ENCODE measurements at regions not wholly inside any gene's neighbourhood (a gene's known extent, or its start where the extent isn't known, plus 50 kb on each side); places are given as distances from the start of the nearest gene placed in this dataset.
"Not testable (repeated sequence)": the region's sequence is repeated elsewhere in the genome, so short reads cannot be mapped to it uniquely, and the experiment has no call there.

DNA sequence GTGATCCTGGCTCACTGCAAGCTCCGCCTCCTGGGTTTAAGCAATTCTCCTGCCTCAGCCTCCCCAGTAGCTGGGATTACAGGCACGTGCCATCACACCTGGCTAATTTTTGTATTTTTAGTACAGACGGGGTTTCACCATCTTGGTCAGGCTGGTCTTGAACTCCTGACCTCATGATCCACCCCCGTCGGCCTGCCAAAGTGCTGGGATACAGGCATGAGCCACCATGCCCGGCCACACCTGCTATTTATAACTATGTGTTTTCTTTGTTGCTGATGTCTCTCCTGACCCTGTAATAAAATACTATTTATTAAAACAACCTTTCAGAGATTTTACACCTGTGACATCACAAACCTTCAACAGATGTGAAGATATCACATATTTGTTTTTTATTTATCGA is 736.5 kb upstream of the PCDH15 start:
- TF ChIP-seq, protein P1, sequence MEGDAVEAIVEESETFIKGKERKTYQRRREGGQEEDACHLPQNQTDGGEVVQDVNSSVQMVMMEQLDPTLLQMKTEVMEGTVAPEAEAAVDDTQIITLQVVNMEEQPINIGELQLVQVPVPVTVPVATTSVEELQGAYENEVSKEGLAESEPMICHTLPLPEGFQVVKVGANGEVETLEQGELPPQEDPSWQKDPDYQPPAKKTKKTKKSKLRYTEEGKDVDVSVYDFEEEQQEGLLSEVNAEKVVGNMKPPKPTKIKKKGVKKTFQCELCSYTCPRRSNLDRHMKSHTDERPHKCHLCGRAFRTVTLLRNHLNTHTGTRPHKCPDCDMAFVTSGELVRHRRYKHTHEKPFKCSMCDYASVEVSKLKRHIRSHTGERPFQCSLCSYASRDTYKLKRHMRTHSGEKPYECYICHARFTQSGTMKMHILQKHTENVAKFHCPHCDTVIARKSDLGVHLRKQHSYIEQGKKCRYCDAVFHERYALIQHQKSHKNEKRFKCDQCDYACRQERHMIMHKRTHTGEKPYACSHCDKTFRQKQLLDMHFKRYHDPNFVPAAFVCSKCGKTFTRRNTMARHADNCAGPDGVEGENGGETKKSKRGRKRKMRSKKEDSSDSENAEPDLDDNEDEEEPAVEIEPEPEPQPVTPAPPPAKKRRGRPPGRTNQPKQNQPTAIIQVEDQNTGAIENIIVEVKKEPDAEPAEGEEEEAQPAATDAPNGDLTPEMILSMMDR (IDR thresholded peaks at IDR 0.05), result not testable (repeated sequence)
- not testable (repeated sequence) for TF ChIP-seq POLR2A, POLR2AphosphoS5 (IDR thresholded peaks at IDR 0.05)

All from prostate gland (tissue), 2 donors.